Omental fat pad (tissue), 3 donors: ENCODE measurements at regions not wholly inside any gene's neighbourhood (a gene's known extent, or its start where the extent isn't known, plus 50 kb on each side); places are given as distances from the start of the nearest gene placed in this dataset.

ENCODE experiments used
- ATAC-seq: fragments of 150-250 bp; one replicate; pipeline ENCODE4 v1.9.1; 2016; ENCODE audit warnings: mild to moderate bottlenecking, moderate library complexity; ENCODE audit not compliant: low FRiP score
- DNase-seq: peaks from one replicate; pipeline ENCODE4 v3.0.0-alpha.2; 2019; ENCODE audit warnings: low spot score
- TF ChIP-seq, protein P1 (sequence below), 3 donors: fragments of 450-650 bp; IDR thresholded peaks; one replicate each; pipeline ENCODE4 v1.5.1; 2016 to 2017; ENCODE audit warnings: antibody characterized with exemption in 3 of 3, mild to moderate bottlenecking in 3 of 3, moderate library complexity in 2 of 3

DNA sequence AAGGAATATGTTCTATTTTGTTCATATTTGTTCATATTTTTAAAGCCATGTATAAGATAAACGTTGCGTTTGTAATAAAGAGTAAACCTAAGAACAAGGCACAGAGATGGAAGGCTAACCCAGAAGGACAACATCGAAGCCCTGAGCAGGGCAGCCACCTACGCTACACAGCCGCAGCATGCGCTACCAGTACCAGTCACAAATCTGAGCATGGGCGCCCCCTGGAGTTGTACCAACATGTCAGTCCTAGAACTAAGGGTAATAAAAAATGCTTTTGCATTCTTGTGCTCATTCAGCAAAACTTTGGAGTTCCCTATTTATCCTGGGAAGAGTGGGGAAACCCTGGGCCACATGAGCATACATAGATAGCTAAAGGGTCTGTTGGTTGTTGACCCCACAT is 70.6 kb downstream of the PLEKHG1 start:
- no peak for ATAC-seq
- DNase-seq = no peak
- TF ChIP-seq, protein P1, sequence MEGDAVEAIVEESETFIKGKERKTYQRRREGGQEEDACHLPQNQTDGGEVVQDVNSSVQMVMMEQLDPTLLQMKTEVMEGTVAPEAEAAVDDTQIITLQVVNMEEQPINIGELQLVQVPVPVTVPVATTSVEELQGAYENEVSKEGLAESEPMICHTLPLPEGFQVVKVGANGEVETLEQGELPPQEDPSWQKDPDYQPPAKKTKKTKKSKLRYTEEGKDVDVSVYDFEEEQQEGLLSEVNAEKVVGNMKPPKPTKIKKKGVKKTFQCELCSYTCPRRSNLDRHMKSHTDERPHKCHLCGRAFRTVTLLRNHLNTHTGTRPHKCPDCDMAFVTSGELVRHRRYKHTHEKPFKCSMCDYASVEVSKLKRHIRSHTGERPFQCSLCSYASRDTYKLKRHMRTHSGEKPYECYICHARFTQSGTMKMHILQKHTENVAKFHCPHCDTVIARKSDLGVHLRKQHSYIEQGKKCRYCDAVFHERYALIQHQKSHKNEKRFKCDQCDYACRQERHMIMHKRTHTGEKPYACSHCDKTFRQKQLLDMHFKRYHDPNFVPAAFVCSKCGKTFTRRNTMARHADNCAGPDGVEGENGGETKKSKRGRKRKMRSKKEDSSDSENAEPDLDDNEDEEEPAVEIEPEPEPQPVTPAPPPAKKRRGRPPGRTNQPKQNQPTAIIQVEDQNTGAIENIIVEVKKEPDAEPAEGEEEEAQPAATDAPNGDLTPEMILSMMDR (IDR thresholded peaks at IDR 0.05) = no peak

DNA sequence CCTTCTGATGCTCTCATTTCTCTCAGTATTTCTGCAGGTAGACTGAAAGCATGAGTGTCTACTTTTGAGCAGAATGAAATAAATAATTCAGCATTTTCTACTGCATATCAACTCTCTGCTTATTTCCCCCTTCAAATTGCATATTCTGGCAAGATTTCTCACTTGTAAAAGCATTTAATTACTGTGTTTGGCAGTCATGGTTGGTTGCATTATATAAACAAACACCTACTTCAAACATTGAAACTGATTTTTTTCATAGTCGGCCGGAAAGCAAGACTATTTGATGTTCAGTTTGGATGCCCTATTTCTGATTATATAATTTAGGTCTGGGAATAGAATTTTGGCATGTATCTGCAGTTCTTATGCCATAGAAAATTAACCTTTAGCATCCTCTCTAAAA is 73.1 kb downstream of the PLEKHG1 start:
- TF ChIP-seq, protein P1 (IDR thresholded peaks at IDR 0.05) = no peak
- no peak for DNase-seq
- no peak for ATAC-seq

DNA sequence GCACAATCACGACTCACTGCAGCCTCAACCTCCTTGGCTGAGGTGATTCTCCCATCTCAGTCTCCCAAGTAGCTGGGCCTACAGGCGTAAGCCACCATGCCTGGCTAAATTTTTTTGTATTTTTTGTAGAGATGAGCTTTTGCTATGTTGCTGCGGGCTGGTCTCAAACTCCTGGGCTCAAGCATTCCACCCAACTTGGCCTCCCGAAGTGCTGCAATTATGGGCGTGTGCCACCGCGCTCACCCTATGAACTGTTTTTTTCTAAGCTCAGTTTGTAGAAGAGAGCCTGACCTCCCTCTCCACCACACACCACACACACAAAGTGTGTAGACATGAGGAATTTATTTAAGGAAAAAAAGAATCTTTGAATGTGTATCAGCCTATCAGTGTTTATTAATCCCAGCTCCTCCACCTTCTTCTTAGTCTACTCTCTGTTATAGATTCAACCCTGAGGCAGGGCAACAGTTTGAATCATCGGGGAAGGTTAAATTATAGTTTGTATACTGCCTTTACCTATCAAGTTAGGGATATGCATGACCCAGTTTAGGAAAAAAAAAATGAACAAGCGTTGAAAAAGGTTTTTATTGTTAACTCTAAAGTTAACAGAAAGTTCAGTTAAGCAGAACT is 74.1 kb downstream of the PLEKHG1 start:
- ATAC-seq (no peak), DNase-seq (no peak)
- TF ChIP-seq, protein P1 (IDR thresholded peaks at IDR 0.05) = no peak

DNA sequence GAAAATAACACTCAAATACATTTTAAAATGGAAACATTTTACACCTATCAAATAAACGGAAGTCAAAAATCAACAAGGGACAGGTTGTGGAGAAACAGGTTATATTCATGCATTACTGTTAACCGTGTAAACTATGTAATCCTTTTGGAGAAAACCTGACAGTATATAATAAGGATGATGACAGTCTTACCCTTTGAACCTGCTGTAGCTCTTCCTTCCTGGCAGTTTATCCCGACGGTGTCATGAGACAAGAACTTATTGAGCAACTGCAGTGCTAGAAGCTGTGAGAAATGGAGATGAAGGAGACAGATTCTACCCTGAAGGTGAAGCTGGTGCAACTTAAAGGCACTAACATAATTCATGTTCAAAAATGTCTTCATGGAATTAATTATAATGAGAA is 76.7 kb downstream of the PLEKHG1 start:
- ATAC-seq = no peak
- DNase-seq = no peak
- TF ChIP-seq, protein P1 (IDR thresholded peaks at IDR 0.05) = no peak

DNA sequence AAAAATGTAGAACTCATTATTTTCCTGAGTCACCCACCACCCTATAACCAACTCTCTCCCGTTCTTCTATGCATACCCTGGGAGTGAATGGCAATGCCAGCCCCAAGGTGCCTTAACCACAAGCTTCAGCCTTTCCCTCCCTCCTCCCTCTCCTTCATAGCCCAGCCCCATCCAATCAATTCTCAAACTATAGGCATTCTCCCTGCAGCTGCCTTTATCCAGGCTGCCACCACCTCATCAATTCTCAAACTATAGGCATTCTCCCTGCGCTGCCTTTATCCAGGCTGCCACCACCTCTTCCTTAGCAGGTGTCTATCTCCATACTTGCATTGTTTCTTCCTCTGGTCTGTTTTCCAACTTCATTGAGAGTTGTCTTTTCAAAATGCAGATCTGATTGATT is 77.1 kb downstream of the PLEKHG1 start:
- ATAC-seq (no peak), DNase-seq (no peak)
- TF ChIP-seq, protein P1 (IDR thresholded peaks at IDR 0.05) = no peak

DNA sequence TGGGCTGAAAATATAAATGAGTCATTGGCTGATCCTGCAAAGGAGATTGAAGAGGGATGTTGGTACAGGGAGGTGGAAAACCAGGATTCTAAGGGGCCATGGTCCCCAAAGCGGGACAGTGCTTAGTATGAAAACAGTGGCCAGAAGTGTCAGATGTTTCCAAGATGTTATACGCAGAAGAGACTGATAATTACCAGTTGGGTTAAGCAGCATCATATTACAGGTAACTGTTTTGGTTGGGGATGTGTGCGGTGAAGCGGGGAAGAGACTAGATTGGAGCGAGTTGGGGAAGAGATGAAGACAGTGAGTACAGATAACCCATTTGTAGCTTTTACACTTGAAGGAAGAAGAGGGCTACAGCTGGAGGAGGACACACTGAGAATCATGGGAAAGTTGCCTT is 80.8 kb downstream of the PLEKHG1 start:
- ATAC-seq (no peak), DNase-seq (no peak)
- TF ChIP-seq, protein P1 (IDR thresholded peaks at IDR 0.05) = no peak

DNA sequence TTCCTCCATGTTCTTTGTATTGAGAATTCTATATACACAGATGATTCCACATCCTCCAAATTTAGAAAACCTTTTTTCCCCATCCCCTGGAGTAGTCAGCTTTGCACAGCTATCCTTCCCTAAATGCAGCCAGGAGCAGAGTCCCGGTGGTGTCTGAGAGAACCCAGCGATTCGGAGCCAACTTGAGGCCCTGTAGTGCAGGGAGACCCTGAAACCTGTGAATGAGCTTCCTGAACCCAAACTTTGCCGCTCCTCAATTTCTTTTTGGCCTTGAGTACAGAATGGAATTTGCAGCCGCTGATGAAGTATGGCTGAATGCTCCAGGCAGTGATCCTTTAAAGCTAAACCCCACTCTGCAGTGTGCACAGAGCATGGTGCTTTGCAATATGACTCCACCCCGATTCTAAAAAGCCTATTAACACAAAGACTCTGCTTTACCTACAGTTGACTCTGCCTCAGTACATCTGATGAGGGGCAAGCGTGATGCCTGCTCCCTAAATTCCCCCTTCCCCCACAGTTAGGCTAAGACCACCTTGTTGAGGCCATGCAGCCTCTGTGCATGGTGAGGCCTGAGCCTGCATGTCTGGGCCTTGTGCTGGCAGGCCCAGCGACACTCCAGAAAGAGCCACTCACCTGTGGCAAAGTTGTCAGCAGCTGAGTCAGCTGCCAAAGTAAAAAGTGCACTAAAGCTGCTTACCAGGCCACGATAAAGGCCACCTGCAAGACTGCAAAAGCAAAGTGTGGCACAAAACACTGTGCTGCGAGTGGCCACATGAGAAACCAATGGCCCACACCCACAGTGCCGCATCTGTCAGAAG is 82.1 kb downstream of the PLEKHG1 start:
- DNase-seq (no peak), ATAC-seq (no peak)
- TF ChIP-seq, protein P1 (IDR thresholded peaks at IDR 0.05) = no peak
